ENCODE measurements at regions not wholly inside any gene's neighbourhood (a gene's known extent, or its start where the extent isn't known, plus 50 kb on each side); places are given as distances from the start of the nearest gene placed in this dataset.

DNA sequence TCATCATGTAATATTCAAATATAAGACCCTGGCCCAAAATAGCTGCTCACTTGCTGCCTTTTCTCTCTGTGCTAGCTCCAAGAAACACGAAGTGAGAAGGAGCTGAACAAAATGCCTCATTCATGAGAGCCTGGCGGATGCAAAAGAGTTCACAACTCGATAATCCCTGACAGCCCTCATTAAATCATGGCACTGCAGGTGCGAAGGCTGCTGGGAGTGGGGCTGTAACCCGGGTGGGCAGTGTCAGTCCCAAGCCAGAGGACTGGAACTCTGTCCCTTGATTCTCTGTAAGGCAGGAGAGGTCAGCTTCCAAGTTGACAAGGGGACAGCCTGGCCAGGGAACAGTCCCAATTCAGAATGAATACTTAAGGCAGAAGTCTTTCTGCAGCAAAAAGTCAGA is 318.5 kb downstream of the CDC5L start:
- H3K36me3 ChIP-seq (replicated peaks; ENCODE audit: control insufficient read depth, insufficient read depth, low read length): no peaks in the 10 kb centered on the region
- H3K4me3 ChIP-seq (ENCODE audit: insufficient read depth, low read depth, low read length): no peak overlapping the region
- no peak for DNase-seq
- H3K27me3 ChIP-seq (ENCODE audit: control insufficient read depth, insufficient read depth, low read length): no peaks in the 10 kb centered on the region

DNA sequence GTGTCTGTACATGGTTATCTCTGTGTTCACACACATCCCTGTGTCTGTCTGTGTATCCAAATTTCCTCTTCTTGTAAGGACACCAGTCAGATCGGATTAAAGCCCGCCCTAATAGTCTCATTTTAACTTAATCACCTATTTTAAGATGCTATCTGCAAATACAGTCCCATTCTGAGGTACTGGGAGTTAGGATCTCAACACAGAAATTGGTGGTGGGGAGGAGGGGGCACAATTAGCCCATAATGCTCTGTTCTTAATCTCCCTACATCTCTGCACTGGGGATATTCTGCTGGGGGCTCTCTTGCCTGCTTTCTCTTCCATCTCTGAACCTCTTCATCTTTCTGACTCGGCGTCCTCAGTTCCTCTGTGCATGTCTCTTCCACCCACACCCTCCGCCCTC is 320.7 kb downstream of the CDC5L start:
- no peaks in the 10 kb centered on the region for H3K36me3 ChIP-seq (replicated peaks; ENCODE audit: control insufficient read depth, insufficient read depth, low read length)
- DNase-seq: no peak
- no peaks in the 10 kb centered on the region for H3K27me3 ChIP-seq (ENCODE audit: control insufficient read depth, insufficient read depth, low read length)
- no peak overlapping the region for H3K4me3 ChIP-seq (ENCODE audit: insufficient read depth, low read depth, low read length)

DNA sequence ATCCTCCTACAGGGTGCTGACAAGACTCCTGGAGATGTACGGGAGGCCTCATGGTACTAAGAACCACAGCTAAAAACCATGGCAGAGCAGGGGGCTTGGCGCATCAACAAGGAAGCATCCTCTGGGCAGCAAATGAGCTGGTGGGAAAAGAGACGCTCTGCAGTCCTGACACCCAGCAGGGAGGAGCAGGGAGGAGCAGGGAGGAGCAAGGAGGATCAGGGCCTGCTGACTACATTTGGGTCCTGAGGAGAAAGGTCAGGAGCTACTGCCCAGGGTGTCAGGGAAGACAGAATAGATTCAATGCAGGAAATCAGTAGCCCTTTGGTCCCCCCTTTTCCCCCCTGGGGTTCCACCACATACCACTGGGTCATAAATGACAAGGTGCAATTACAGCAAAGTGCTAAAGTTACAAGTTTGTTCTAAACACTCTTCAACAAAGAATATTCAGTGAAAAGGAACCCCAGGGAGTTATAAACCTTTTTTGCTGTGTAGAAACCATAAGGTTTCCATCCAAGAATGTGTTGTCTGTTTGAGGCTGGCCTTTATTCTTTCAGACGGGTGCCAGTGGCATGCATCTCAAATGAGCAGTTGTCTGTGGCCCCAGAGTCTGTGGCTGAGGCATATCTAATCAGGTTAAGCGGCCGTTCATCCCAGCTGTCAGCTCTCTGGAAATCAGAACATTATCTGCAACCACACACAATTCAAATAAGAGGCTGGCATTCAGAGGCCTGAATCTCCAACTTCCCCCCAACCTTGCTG is 325.0 kb downstream of the CDC5L start:
- no peak overlapping the region for H3K4me3 ChIP-seq (ENCODE audit: insufficient read depth, low read depth, low read length)
- H3K36me3 ChIP-seq (replicated peaks; ENCODE audit: control insufficient read depth, insufficient read depth, low read length): no peaks in the 10 kb centered on the region
- H3K27me3 ChIP-seq (ENCODE audit: control insufficient read depth, insufficient read depth, low read length): no peaks in the 10 kb centered on the region
- DNase-seq: no peak

DNA sequence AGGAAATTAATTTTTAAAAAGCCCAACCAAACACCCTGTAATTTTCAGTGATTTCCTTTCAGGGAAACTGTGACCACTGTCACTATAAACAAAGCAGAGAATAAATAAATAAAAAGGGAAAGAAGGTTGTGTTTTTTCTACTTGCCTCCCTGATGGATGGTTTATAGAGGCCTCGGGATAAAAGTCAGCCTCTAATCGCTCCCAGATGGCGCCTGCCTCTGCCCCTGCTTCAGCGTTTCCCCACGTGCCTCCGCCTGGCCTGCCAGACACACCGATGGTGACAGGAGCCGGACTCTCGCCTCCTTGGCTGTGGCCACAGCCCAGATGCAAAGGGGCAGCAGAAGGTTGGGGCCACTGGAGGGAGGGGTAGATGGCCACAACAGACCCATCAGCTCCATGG is 327.7 kb downstream of the CDC5L start:
- Histone ChIP-seq H3K4me3 (ENCODE audit: insufficient read depth, low read depth, low read length) (no peak overlapping the region), H3K36me3 (replicated peaks; ENCODE audit: control insufficient read depth, insufficient read depth, low read length) (no peaks in the 10 kb centered on the region), H3K27me3 (ENCODE audit: control insufficient read depth, insufficient read depth, low read length) (no peaks in the 10 kb centered on the region)
- no peak for DNase-seq

DNA sequence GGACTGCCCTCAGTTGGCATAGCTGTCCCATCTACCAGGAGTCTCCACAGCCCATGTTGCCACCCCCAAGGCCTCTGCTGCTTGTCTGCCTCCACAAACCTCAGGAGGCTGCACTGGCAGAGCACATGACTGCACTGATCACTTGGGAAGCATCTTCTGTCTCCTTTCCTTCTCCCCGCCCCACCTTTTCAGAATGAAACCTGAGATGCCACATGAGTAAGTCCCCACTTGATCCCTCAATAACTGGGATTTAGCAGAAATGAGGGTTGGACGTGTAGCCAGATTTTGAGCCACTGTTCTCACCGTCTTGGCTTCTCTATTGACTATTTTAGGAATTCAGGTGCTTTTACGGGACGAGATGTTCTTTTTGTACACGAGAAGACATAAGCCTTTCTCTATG is 328.4 kb downstream of the CDC5L start:
- DNase-seq: no peak
- H3K36me3 ChIP-seq (replicated peaks; ENCODE audit: control insufficient read depth, insufficient read depth, low read length): no peaks in the 10 kb centered on the region
- no peak overlapping the region for H3K4me3 ChIP-seq (ENCODE audit: insufficient read depth, low read depth, low read length)
- H3K27me3 ChIP-seq (ENCODE audit: control insufficient read depth, insufficient read depth, low read length): no peaks in the 10 kb centered on the region

DNA sequence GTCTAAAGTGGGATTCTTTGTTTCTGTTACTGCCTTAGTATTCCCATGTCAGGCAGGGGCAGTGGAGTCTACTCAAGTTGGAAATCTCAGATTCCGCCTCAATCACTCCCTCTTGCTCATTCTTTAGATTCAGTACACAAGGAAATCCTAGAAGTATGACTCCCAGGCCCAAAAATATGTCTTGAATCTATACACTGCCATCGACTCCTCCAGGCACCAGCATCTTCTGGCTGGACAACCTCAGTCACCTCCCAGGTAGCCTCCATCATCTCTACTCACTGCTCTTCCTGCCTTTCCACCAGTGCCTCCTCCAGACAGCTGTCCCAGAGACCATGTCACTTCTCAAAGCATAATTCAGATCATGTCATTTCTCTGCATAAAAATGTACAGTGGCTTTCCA is 329.9 kb downstream of the CDC5L start:
- DNase-seq: no peak
- Histone ChIP-seq H3K36me3 (replicated peaks; ENCODE audit: control insufficient read depth, insufficient read depth, low read length) (no peaks in the 10 kb centered on the region), H3K4me3 (ENCODE audit: insufficient read depth, low read depth, low read length) (no peak overlapping the region), H3K27me3 (ENCODE audit: control insufficient read depth, insufficient read depth, low read length) (no peaks in the 10 kb centered on the region)

DNA sequence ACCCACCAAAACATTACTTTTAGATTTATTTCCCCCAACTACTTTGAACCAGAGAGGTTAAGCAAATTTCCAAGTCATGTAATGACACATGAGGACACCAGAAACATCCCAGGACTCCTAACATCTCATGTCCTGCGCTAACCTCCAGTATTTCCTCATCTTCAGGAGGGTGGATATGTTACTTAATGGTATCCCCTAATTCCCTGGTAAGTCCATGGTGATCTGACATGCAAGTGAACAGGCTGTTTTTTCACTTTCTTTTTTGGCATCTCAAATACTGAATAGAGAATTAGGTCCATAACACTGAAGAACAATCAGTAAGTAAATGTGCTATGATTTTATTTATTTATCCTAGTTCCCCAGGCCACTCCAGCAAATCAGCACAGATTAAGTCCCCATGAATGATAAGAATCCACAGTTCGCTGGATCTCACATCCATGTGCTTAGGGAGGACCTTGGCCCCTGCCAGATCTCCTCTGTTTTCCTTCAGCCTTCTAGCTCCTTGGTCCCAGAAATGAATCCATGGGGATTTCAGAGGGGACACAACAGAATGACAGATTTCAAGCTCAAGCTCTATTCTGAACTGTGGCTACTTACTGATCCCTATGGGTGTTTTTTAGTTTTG is 334.6 kb downstream of the CDC5L start:
- no peaks in the 10 kb centered on the region for H3K36me3 ChIP-seq (replicated peaks; ENCODE audit: control insufficient read depth, insufficient read depth, low read length)
- DNase-seq: no peak
- no peaks in the 10 kb centered on the region for H3K27me3 ChIP-seq (ENCODE audit: control insufficient read depth, insufficient read depth, low read length)
- no peak overlapping the region for H3K4me3 ChIP-seq (ENCODE audit: insufficient read depth, low read depth, low read length)

DNA sequence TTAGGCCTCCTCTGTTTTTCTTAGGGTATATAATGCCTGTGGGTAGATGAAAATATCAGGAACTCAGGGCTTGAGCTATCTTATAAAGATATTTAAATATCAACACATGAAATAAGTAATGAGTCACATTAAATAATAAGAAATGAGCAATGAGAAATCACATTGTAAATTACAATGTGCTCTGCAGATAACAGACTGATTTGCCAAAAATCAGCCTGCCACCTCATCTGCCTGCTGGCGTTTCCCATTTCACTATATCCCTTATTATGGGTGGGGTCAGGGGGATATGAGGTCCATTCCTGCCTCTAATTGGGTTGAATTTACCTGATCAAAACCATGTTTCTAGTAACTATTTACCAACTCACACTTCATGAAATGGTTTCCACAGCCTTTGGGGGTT is 335.2 kb downstream of the CDC5L start:
- no peaks in the 10 kb centered on the region for H3K27me3 ChIP-seq (ENCODE audit: control insufficient read depth, insufficient read depth, low read length)
- H3K36me3 ChIP-seq (replicated peaks; ENCODE audit: control insufficient read depth, insufficient read depth, low read length): no peaks in the 10 kb centered on the region
- DNase-seq: no peak
- no peak overlapping the region for H3K4me3 ChIP-seq (ENCODE audit: insufficient read depth, low read depth, low read length)

DNA sequence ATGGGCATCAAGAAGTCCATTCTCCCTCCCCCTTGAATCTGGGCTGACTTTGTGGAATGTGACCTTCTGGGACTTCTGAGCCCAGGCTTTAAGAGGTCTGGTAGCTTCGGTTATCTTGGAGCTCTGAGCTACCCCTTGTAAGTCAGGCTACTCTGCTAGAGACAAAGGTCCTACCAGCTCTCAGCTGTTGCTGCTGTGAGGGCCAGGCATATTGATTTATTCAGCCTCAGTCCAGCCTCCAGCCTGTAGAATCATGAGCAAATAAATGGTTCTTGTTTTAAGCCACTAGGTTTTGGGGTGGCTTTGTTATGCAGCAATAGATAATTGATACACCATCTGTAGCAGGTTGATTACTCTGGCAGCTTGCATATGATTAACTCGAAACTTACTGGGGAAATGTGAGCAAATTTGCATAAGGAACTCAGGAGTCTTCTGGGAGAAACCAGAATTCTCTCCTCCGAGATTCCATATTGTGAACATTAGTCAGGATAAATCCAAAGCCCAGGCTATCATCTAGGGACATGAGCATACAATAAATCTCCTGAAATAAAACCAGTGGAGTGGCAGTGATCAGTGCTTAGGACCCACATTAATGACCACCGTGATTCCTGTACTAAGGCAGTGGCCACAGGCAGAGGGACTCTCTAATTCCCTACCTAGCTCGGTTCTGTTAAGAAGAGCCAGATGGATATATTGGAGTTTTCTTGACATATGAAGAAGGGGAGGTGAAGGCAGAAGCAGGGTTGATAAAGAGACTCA is 336.1 kb downstream of the CDC5L start:
- Histone ChIP-seq H3K4me3 (ENCODE audit: insufficient read depth, low read depth, low read length) (no peak overlapping the region), H3K36me3 (replicated peaks; ENCODE audit: control insufficient read depth, insufficient read depth, low read length) (no peaks in the 10 kb centered on the region), H3K27me3 (ENCODE audit: control insufficient read depth, insufficient read depth, low read length) (no peaks in the 10 kb centered on the region)
- DNase-seq: no peak

DNA sequence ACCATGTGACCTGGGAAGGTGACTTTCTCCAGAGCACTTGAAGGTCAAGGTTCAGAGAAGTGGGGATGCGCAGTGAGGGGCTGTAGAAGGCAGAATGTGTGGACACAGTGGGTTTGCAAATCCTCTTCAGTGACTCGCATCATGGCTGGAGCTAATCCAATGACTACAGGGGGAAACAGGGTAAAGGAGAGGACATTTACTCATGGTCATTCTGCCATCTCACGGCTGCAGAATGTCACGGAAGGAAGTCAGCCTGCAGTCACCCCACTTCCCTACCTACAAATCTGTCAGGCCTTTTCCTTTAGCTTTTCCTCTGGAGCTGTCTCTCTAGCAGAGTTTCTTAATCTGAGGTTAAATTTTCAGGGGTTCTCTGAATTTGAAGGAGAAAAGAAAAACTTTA is 337.6 kb downstream of the CDC5L start:
- no peak overlapping the region for H3K4me3 ChIP-seq (ENCODE audit: insufficient read depth, low read depth, low read length)
- DNase-seq: no peak
- no peaks in the 10 kb centered on the region for H3K27me3 ChIP-seq (ENCODE audit: control insufficient read depth, insufficient read depth, low read length)
- no peaks in the 10 kb centered on the region for H3K36me3 ChIP-seq (replicated peaks; ENCODE audit: control insufficient read depth, insufficient read depth, low read length)

DNA sequence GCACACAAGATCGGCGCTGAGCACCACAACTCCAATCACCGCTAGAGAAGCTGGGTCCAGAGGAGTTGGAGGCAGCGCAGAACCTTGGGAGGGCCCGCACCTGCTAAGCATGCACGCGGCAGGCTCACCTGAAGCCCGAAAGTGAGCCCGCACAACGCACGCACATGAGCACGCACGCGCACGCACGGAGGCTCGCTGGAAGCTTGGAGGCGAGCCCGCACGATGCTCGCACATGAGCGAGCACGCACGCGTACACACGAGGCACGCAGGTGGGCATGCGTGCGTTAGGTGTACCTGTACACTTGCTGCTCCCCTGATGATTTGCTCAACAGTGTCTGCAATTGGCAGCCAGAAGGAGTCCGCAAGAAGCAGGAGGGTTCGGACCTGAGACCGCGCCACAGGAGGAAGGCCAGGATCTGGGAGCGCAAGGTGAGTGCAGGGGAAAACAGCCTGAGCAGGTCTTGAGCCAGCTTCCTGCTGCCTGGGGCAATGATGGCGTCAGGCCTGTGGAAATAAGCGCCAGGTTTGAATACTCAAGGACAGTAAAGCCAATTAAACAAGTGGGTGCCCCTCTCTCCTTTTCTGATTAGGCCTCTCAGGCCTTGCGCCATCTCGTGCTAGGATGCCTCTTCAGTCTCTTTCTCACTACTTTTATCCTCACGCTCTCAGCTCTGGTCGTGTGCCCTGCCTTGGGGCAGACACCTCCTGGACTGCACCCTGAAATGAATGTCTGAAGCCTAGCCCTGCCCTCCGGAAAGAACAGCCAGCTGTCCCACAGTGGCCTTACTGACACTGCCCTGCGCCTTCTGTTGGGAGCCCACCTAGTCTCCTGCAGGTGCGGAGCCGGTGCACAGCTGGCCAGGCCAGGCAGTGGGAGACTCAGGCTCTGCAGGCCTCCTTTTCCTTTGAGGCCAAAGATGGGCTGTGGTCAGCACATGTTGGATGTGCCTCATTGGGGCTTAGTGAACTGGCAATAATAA is 340.4 kb downstream of the CDC5L start:
- Histone ChIP-seq H3K27me3 (ENCODE audit: control insufficient read depth, insufficient read depth, low read length) (no peaks in the 10 kb centered on the region), H3K4me3 (ENCODE audit: insufficient read depth, low read depth, low read length) (no peak overlapping the region), H3K36me3 (replicated peaks; ENCODE audit: control insufficient read depth, insufficient read depth, low read length) (no peaks in the 10 kb centered on the region)
- no peak for DNase-seq

DNA sequence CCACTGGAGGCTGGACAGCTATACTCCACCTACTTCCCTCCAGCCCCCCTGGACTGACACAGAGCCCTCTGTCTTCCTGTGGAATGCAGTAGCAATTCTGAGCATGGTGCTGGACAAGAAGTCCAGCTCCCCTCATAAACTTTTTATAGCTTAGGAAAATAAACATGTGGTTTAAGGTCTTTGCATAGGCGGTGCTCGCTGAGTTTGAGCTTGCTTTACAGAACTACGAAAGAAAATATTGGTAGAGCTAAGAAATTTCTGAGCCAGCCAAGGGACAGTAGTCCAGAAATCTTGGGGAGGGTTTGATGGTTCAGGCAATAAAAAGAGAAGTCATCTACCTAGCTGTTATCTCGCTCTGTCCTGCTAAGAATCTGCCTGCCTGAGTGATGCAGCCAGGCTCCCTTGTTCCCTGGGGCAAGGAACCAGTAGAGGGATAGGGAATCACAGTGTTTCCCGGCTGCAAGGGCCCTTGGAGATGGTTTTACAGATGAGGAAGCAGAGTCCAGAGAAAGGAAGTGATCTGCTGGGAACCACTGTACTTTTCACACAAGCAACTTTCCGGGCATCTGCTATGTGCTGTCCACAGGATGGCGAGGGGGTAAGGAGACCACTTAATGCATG is 343.4 kb downstream of the CDC5L start:
- Histone ChIP-seq H3K36me3 (replicated peaks; ENCODE audit: control insufficient read depth, insufficient read depth, low read length) (no peaks in the 10 kb centered on the region), H3K27me3 (ENCODE audit: control insufficient read depth, insufficient read depth, low read length) (no peaks in the 10 kb centered on the region), H3K4me3 (ENCODE audit: insufficient read depth, low read depth, low read length) (no peak overlapping the region)
- DNase-seq: no peak

DNA sequence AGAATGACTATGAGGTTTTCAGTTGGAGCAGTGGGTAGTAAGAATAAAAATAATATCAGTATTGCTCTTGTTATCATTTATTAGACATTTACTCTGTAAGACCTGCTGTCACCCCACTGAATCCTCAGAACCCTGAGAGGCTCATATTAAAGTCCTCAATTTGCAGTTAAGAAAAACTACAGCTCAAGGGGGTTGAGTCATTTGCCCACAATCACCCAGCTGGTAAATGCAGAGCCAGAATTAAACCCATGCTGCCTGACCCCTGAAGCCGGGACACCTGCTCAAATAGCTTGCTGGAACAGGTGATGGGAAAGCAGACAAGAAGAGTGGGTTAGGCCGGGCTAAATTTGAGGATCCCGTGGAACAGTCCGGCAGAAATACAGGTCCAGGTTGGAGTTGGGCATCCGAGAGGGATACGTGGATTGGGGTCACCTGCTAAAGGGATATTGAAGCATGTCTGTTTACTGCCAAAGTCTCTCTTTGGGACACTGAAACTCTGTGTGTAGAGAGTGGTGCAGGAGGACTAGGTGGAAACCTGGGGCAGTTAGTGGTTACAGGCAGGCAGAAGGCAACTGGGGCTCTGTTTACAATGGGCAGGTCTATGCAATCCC is 344.1 kb downstream of the CDC5L start:
- Histone ChIP-seq H3K27me3 (ENCODE audit: control insufficient read depth, insufficient read depth, low read length) (no peaks in the 10 kb centered on the region), H3K36me3 (replicated peaks; ENCODE audit: control insufficient read depth, insufficient read depth, low read length) (no peaks in the 10 kb centered on the region), H3K4me3 (ENCODE audit: insufficient read depth, low read depth, low read length) (no peak overlapping the region)
- no peak for DNase-seq

DNA sequence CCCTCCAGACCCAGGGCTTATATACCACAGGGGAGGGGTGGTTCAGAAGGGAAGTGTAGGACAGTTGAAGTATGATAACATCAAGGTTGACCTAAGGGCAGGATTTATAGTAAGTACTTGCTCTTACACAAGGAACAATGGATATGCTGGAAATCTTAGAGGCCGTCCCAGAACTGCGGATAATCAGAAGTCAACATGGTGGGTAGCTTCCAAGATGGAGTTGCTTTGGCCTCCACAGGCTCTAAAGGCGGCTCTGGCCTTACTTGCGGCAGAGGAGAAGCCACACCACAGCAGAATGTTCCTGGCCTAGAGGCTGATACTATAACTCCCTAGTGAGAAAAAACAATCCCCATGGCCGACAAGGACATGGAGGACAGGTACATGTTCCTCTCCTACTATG is 344.7 kb downstream of the CDC5L start:
- Histone ChIP-seq H3K36me3 (replicated peaks; ENCODE audit: control insufficient read depth, insufficient read depth, low read length) (no peaks in the 10 kb centered on the region), H3K27me3 (ENCODE audit: control insufficient read depth, insufficient read depth, low read length) (no peaks in the 10 kb centered on the region), H3K4me3 (ENCODE audit: insufficient read depth, low read depth, low read length) (no peak overlapping the region)
- no peak for DNase-seq
